ENCODE measurements at regions not wholly inside any gene's neighbourhood (a gene's known extent, or its start where the extent isn't known, plus 50 kb on each side); places are given as distances from the start of the nearest gene placed in this dataset.

DNA sequence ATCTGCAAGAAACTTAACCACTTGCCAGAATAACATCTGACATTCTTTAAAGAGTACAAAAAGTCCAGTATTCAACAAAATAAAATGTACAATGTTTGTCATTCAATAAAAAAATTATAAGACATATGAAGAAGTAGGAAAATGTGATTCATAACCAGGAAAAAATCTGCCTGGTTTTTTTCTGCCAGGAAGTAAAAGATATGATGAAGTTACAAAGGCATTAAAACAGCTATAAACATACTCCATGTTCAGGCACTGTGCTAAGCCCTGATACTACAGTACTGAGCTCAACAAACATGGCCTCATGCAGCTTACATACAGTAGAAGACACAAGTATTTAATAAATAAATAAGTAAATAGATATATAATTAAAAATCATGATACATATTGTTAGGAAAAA is 178.4 kb upstream of the STT3B start:
- H2AFZ ChIP-seq (ENCODE audit: low read length): peak overlapping the region; percentile 70; the same call in 1 of the 2 replicates
- H4K20me1 ChIP-seq (ENCODE audit: insufficient read depth, low read length, poor library complexity, severe bottlenecking): no peaks in the 10 kb centered on the region
- H3K79me2 ChIP-seq (ENCODE audit: insufficient read depth, low read length): no peaks in the 10 kb centered on the region
- TF ChIP-seq EZH2phosphoT487 (IDR thresholded peaks at IDR 0.05; ENCODE audit: borderline replicate concordance): no peak
- TF ChIP-seq, protein P1, sequence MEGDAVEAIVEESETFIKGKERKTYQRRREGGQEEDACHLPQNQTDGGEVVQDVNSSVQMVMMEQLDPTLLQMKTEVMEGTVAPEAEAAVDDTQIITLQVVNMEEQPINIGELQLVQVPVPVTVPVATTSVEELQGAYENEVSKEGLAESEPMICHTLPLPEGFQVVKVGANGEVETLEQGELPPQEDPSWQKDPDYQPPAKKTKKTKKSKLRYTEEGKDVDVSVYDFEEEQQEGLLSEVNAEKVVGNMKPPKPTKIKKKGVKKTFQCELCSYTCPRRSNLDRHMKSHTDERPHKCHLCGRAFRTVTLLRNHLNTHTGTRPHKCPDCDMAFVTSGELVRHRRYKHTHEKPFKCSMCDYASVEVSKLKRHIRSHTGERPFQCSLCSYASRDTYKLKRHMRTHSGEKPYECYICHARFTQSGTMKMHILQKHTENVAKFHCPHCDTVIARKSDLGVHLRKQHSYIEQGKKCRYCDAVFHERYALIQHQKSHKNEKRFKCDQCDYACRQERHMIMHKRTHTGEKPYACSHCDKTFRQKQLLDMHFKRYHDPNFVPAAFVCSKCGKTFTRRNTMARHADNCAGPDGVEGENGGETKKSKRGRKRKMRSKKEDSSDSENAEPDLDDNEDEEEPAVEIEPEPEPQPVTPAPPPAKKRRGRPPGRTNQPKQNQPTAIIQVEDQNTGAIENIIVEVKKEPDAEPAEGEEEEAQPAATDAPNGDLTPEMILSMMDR (conservative IDR thresholded peaks at IDR 0.05; ENCODE audit: low read length): no peak
- no peak overlapping the region for H3K4me2 ChIP-seq (ENCODE audit: low read depth, low read length, poor library complexity, severe bottlenecking)
- H3K9me2 ChIP-seq (replicated peaks; ENCODE audit: low read depth, low read length): no peaks in the 10 kb centered on the region
- no peak overlapping the region for H3K9ac ChIP-seq (ENCODE audit: low read depth, low read length, poor library complexity, severe bottlenecking)
- no peaks in the 10 kb centered on the region for H3K27me3 ChIP-seq (ENCODE audit: insufficient read depth, low read length, poor library complexity, severe bottlenecking)
- H3F3A ChIP-seq (ENCODE audit: low read depth): no peaks in the 10 kb centered on the region
- H3K4me3 ChIP-seq (ENCODE audit: low read length, poor library complexity, severe bottlenecking): no peak overlapping the region
- no peaks in the 10 kb centered on the region for H3K36me3 ChIP-seq (ENCODE audit: insufficient read depth, low read length)
- H3K9me3 ChIP-seq (ENCODE audit: insufficient read depth, low read depth, low read length): no peaks in the 10 kb centered on the region
- H3K4me1 ChIP-seq (ENCODE audit: insufficient read depth, low read length, poor library complexity, severe bottlenecking): peaks cover 43% of the 10 kb centered on the region

DNA sequence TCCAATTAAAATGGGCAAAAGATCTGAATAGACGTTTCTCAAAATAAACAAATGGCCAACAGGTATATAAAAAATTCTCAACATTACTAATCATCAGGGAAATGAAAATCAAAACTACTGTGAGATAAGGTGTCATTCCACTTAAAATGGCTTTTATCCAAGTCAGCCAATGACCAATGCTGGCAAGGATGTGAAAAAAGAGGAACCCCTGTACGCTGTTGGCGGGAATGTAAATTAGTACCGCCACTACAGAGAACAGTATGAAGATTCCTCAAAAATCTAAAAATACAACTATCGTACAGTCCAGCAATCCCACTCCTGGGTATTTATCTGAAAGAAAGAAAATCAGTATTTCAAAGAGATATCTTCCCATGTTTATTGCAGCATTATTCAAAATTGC is 176.9 kb upstream of the STT3B start:
- Histone ChIP-seq H3K9me3 (ENCODE audit: insufficient read depth, low read depth, low read length) (no peaks in the 10 kb centered on the region), H3K4me2 (ENCODE audit: low read depth, low read length, poor library complexity, severe bottlenecking) (no peak overlapping the region), H3K4me3 (ENCODE audit: low read length, poor library complexity, severe bottlenecking) (no peak overlapping the region), H3K9me2 (replicated peaks; ENCODE audit: low read depth, low read length) (no peaks in the 10 kb centered on the region), H3K4me1 (ENCODE audit: insufficient read depth, low read length, poor library complexity, severe bottlenecking) (peaks cover 32% of the 10 kb centered on the region), H3K9ac (ENCODE audit: low read depth, low read length, poor library complexity, severe bottlenecking) (no peak overlapping the region), H3K79me2 (ENCODE audit: insufficient read depth, low read length) (no peaks in the 10 kb centered on the region), H3K36me3 (ENCODE audit: insufficient read depth, low read length) (no peaks in the 10 kb centered on the region), H2AFZ (ENCODE audit: low read length) (no peak overlapping the region), H3F3A (ENCODE audit: low read depth) (no peaks in the 10 kb centered on the region), H3K27me3 (ENCODE audit: insufficient read depth, low read length, poor library complexity, severe bottlenecking) (no peaks in the 10 kb centered on the region), H4K20me1 (ENCODE audit: insufficient read depth, low read length, poor library complexity, severe bottlenecking) (no peaks in the 10 kb centered on the region)
- TF ChIP-seq, protein P1 (conservative IDR thresholded peaks at IDR 0.05; ENCODE audit: low read length): no peak
- TF ChIP-seq EZH2phosphoT487 (IDR thresholded peaks at IDR 0.05; ENCODE audit: borderline replicate concordance): no peak

DNA sequence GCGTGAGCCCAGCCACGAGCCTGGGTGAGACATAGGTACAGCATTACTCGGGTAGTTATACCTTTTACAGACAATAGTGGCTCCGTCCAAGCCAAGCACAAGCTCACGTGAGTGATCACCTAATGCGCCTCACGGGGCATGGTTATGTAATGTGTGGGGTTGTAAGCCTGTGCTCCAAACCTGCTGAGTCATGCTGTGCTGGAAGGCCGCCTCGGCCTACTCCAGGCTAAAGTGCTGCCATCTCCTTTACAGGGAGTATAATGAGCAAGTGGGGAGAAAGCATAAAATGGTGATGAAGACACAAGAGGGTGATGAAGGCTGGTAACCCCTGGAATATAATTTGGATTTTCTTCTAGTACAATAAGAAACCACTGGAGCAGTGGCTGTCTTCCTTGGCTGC is 175.8 kb upstream of the STT3B start:
- Histone ChIP-seq H3K9me2 (replicated peaks; ENCODE audit: low read depth, low read length) (no peaks in the 10 kb centered on the region), H3K4me2 (ENCODE audit: low read depth, low read length, poor library complexity, severe bottlenecking) (no peak overlapping the region), H3K27me3 (ENCODE audit: insufficient read depth, low read length, poor library complexity, severe bottlenecking) (no peaks in the 10 kb centered on the region), H3K36me3 (ENCODE audit: insufficient read depth, low read length) (no peaks in the 10 kb centered on the region), H4K20me1 (ENCODE audit: insufficient read depth, low read length, poor library complexity, severe bottlenecking) (no peaks in the 10 kb centered on the region), H2AFZ (ENCODE audit: low read length) (no peak overlapping the region), H3K9me3 (ENCODE audit: insufficient read depth, low read depth, low read length) (no peaks in the 10 kb centered on the region), H3K4me3 (ENCODE audit: low read length, poor library complexity, severe bottlenecking) (no peak overlapping the region), H3K79me2 (ENCODE audit: insufficient read depth, low read length) (no peaks in the 10 kb centered on the region), H3K9ac (ENCODE audit: low read depth, low read length, poor library complexity, severe bottlenecking) (no peak overlapping the region), H3K4me1 (ENCODE audit: insufficient read depth, low read length, poor library complexity, severe bottlenecking) (peaks cover 43% of the 10 kb centered on the region), H3F3A (ENCODE audit: low read depth) (no peaks in the 10 kb centered on the region)
- no peak for TF ChIP-seq EZH2phosphoT487 (IDR thresholded peaks at IDR 0.05; ENCODE audit: borderline replicate concordance)
- TF ChIP-seq, protein P1 (conservative IDR thresholded peaks at IDR 0.05; ENCODE audit: low read length): no peak

Measured in Loucy (cell line).